Endothelial cell of umbilical vein (primary cell): ENCODE measurements at regions not wholly inside any gene's neighbourhood (a gene's known extent, or its start where the extent isn't known, plus 50 kb on each side); places are given as distances from the start of the nearest gene placed in this dataset.

ENCODE experiments used
- BruUV-seq: library from RNA; stranded (reverse); fragments of 400-500 nt; replicated peaks from 2 replicates; lab custom pipeline; 2021; lab: Mats Ljungman, UMichigan
- CTCF ChIA-PET: fragments of 300-600, 350-600 bp; sonication (Branson Sonifier 250); formaldehyde crosslinking; loops from one replicate; lab custom pipeline; 2021; ENCODE audit warnings: antibody characterized with exemption, inconsistent platforms; lab: Charles Lee
- POLR2A ChIA-PET: fragments of 300-600, 350-600 bp; sonication (Branson Sonifier 250); formaldehyde crosslinking; loops from one replicate; lab custom pipeline; 2021; ENCODE audit warnings: antibody characterized with exemption, inconsistent platforms; lab: Charles Lee
- DNase-seq: peaks from one replicate; pipeline ENCODE4 v3.0.0-alpha.2; 2011; ENCODE audit warnings: low read depth, low spot score
- FAIRE-seq: peaks from 2 replicates; lab custom pipeline; 2011; peaks lifted over from hg19 to GRCh38; lab: Jason Lieb, UNC
- H2AFZ ChIP-seq: 2 replicates; pipeline ENCODE4 v1.6.0; 2012; ENCODE audit warnings: low read depth, low read length, control low read depth, inconsistent platforms
- H3K27ac ChIP-seq: 2 replicates; pipeline ENCODE4 v1.5.1; 2011; ENCODE audit warnings: low read depth, mild to moderate bottlenecking, control low read depth, low read length, moderate library complexity; ENCODE audit not compliant: insufficient read depth
- H3K27me3 ChIP-seq, 2 experiments: 2 replicates each; pipeline versions ENCODE4 v1.6.0 to v1.6.1; 2011; ENCODE audit warnings: low read length in 2 of 2, mixed read lengths in 1 of 2; ENCODE audit not compliant: control insufficient read depth in 2 of 2, insufficient read depth in 2 of 2
- H3K36me3 ChIP-seq, 2 experiments: 2 replicates in 1 of 2; 3 replicates in 1 of 2; pipeline ENCODE4 v1.5.1; 2011; ENCODE audit warnings: low read length in 2 of 2, mild to moderate bottlenecking in 1 of 2, moderate library complexity in 1 of 2; ENCODE audit not compliant: control insufficient read depth in 2 of 2, insufficient read depth in 2 of 2; ENCODE audit errors: extremely low read depth in 1 of 2
- H3K4me1 ChIP-seq: 3 replicates; pipeline ENCODE4 v1.5.1; 2011; ENCODE audit warnings: mild to moderate bottlenecking, low read length; ENCODE audit not compliant: control insufficient read depth, insufficient read depth; ENCODE audit errors: extremely low read depth
- H3K4me2 ChIP-seq: 2 replicates; pipeline ENCODE4 v1.6.1; 2011; ENCODE audit warnings: low read length, control low read depth, mixed read lengths; ENCODE audit not compliant: insufficient read depth
- H3K4me3 ChIP-seq, 3 experiments: fragments of 200-600 bp in 1 of 3; sonication (generic), shearing (Covaris generic) in 1 of 3; replicated peaks in 1 of 3; 2 replicates each; pipeline ENCODE4 v1.5.1; 2011 to 2016; ENCODE audit warnings: control low read depth in 3 of 3, low read length in 3 of 3, mild to moderate bottlenecking in 2 of 3, inconsistent platforms in 1 of 3, low read depth in 1 of 3, moderate library complexity in 1 of 3; ENCODE audit not compliant: insufficient read depth in 1 of 3
- H3K79me2 ChIP-seq: 2 replicates; pipeline ENCODE4 v1.6.0; 2012; ENCODE audit warnings: low read length, inconsistent platforms; ENCODE audit not compliant: control insufficient read depth, insufficient read depth
- H3K9ac ChIP-seq: replicated peaks from 2 replicates; pipeline ENCODE3; 2011; ENCODE audit warnings: low read length, control low read depth; ENCODE audit not compliant: insufficient read depth; ENCODE audit errors: extremely low read depth
- H3K9me1 ChIP-seq: replicated peaks from 3 replicates; pipeline ENCODE4 v1.6.0; 2011; ENCODE audit warnings: mild to moderate bottlenecking, low read length; ENCODE audit not compliant: control insufficient read depth, insufficient read depth; ENCODE audit errors: extremely low read depth
- H3K9me3 ChIP-seq: replicated peaks from 2 replicates; pipeline ENCODE4 v1.5.1; 2012; ENCODE audit warnings: low read length, inconsistent platforms; ENCODE audit not compliant: control insufficient read depth, insufficient read depth
- H4K20me1 ChIP-seq: replicated peaks from 2 replicates; pipeline ENCODE3; 2011; ENCODE audit warnings: mild to moderate bottlenecking, low read length; ENCODE audit not compliant: control insufficient read depth, insufficient read depth; ENCODE audit errors: extremely low read depth
- CTCF ChIP-seq, 2 donors: IDR thresholded peaks; 1 replicate in 1 of 2; 2 replicates in 1 of 2; pipeline ENCODE4 v1.5.1; 2011; ENCODE audit warnings: low read length in 2 of 2, mild to moderate bottlenecking in 2 of 2, moderate library complexity in 2 of 2, control low read depth in 1 of 2, inconsistent platforms in 1 of 2, low read depth in 1 of 2; ENCODE audit not compliant: insufficient read depth in 1 of 2; ENCODE audit errors: extremely low read depth in 1 of 2
- EZH2 ChIP-seq: IDR thresholded peaks from 2 replicates; pipeline ENCODE4 v1.6.1; 2012; ENCODE audit warnings: borderline replicate concordance, low read depth, mild to moderate bottlenecking, moderate library complexity, low read length, inconsistent platforms; ENCODE audit not compliant: severe bottlenecking
- FOS ChIP-seq: IDR thresholded peaks from 2 replicates; pipeline ENCODE4 v1.6.1; 2011; ENCODE audit warnings: mild to moderate bottlenecking, low read length, moderate library complexity, borderline replicate concordance; ENCODE audit not compliant: insufficient read depth
- GATA2 ChIP-seq: IDR thresholded peaks from 2 replicates; pipeline ENCODE4 v1.7.0; 2011; ENCODE audit warnings: low read depth, mild to moderate bottlenecking, moderate library complexity, mixed read lengths, low read length; ENCODE audit not compliant: insufficient read length, insufficient read depth
- JUN ChIP-seq: IDR thresholded peaks from 2 replicates; pipeline ENCODE4 v1.6.1; 2011; ENCODE audit warnings: borderline replicate concordance, low read depth; ENCODE audit not compliant: insufficient read length, insufficient read depth
- MAX ChIP-seq: IDR thresholded peaks from 2 replicates; pipeline ENCODE4 v1.6.1; 2011; ENCODE audit not compliant: insufficient read depth, insufficient read length
- MYC ChIP-seq: IDR thresholded peaks from one replicate; pipeline ENCODE4 v1.6.1; 2011; ENCODE audit warnings: mild to moderate bottlenecking, low read depth, low read length
- POLR2A ChIP-seq: IDR thresholded peaks from 2 replicates; pipeline ENCODE4 v1.6.1; 2012; ENCODE audit warnings: low read depth, mild to moderate bottlenecking, control low read depth, low read length
- POLR2AphosphoS5 ChIP-seq: IDR thresholded peaks from 2 replicates; pipeline ENCODE4 v1.6.1; 2012; ENCODE audit warnings: low read depth, mild to moderate bottlenecking, control low read depth, low read length, moderate library complexity; ENCODE audit not compliant: insufficient read depth
- dilution Hi-C: fragments of 300-500 bp; cut with MboI; formaldehyde crosslinking; loops from one replicate; pipeline ENCODE4 v1.15.0; 2019; ENCODE audit warnings: low sequenced_read_pairs; ENCODE audit not compliant: extremely low pct_ligation_motif_present
- intact Hi-C: fragments of 100-400 bp; cut with micrococcal nuclease; formaldehyde crosslinking; loops from one replicate; pipeline ENCODE4 v1.10.0; 2022

DNA sequence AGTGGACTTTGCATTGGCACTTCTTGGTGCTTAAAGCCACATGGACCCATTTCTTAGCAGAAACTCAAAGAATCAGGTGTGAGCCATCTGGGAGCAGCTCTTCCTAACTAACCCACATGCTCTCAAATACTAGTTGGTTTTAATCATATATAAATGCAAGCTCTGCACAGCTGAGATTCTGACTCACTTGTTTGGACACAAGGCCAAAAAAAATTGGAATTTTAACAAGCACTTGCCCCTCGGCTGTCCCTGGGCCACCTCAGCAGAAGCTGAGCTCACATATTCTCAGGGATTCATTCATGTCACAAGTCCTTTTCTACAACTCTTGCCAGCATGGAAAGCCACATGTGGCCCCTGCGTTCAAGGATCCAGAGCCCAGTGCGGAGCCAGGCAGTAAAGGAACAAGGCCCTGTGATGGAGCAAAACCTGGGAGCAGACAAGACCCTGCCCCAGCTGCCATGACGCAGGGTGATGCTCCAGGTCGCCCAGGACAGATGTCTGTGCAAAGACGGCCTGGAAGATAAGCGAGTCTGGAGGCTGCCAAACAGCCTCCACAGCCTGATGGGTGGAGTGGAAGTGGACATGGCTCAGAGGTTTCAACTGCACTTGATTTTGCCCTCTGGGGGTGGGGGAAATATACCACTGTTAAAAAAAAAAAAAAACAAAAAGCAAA lies 266.5 kb downstream of the EIPR1 start:
- dilution Hi-C loops (no loop called here), intact Hi-C loops (no loop called here)
- no peaks in the 10 kb centered on the region for H3K4me1 ChIP-seq
- no peak overlapping the region for H2AFZ ChIP-seq
- TF ChIP-seq POLR2A (no peak), CTCF (IDR thresholded peaks at IDR 0.05; ENCODE audit: extremely low read depth in 1 of 2, insufficient read depth in 1 of 2, low read depth in 1 of 2, low read length in 2 of 2) (no peak), MYC (no peak), GATA2 (no peak), JUN (no peak), MAX (no peak), EZH2 (no peak), FOS (no peak), POLR2AphosphoS5 (no peak)
- H3K36me3 ChIP-seq: no peaks in the 10 kb centered on the region
- H3K27me3 ChIP-seq: no peaks in the 10 kb centered on the region
- POLR2A ChIA-PET: no interaction called here
- FAIRE-seq (no peak), DNase-seq (no peak)
- CTCF ChIA-PET: no interaction called here
- no peaks in the 10 kb centered on the region for H4K20me1 ChIP-seq
- H3K9me3 ChIP-seq: peaks cover 2% of the 10 kb centered on the region
- H3K9ac ChIP-seq: no peak overlapping the region
- BruUV-seq: no TSS peak
- H3K4me3 ChIP-seq: no peak overlapping the region
- H3K9me1 ChIP-seq: no peaks in the 10 kb centered on the region
- H3K4me2 ChIP-seq: no peak overlapping the region
- no peak overlapping the region for H3K27ac ChIP-seq
- no peaks in the 10 kb centered on the region for H3K79me2 ChIP-seq
